Urinary bladder (tissue), 3 donors: ENCODE measurements at regions not wholly inside any gene's neighbourhood (a gene's known extent, or its start where the extent isn't known, plus 50 kb on each side); places are given as distances from the start of the nearest gene placed in this dataset.

Experiments
- DNase-seq: peaks from one replicate; pipeline ENCODE4 v3.0.0-alpha.2; 2015; ENCODE audit errors: extremely low spot score
- H3K27ac ChIP-seq: one replicate; pipeline ENCODE4 v1.5.1; 2013; ENCODE audit warnings: low read depth, mild to moderate bottlenecking, moderate library complexity
- H3K36me3 ChIP-seq: one replicate; pipeline ENCODE4 v1.6.1; 2013; ENCODE audit warnings: mild to moderate bottlenecking, moderate library complexity; ENCODE audit not compliant: insufficient read depth
- H3K4me1 ChIP-seq: one replicate; pipeline ENCODE4 v1.6.1; 2013; ENCODE audit warnings: mild to moderate bottlenecking, moderate library complexity; ENCODE audit not compliant: insufficient read depth
- H3K4me3 ChIP-seq: one replicate; pipeline ENCODE4 v1.5.1; 2013; ENCODE audit warnings: low read depth, low read length
- WGBS: extraction: QIAGEN DNeasy Blood & Tissue Kit; methylation state at CpG from one replicate; pipeline ENCODE4 v1.1.7; 2013; 5-methylcytosine and 5-hydroxymethylcytosine counted together
- donor health status: healthy with polysubstance abuse.
- donor health status: healthy.

GRCh38 chr5:147174671-147175265 lies 60.1 kb upstream of the STK32A start:
- 88% methylated on average over 2 of the region's 2 CpGs for WGBS
- no peaks in the 10 kb centered on the region for H3K36me3 ChIP-seq
- H3K4me1 ChIP-seq = no peaks in the 10 kb centered on the region
- DNase-seq = no peak
- H3K4me3 ChIP-seq = no peak overlapping the region
- H3K27ac ChIP-seq = no peak overlapping the region

- WGBS = 70% methylated on average over 2 of the region's 2 CpGs
Observed at GRCh38 chr5:147175516-147176097, 59.2 kb upstream of the STK32A start.

GRCh38 chr5:147176422-147176821 lies 58.4 kb upstream of the STK32A start:
- WGBS = 69% methylated on average over 4 of the region's 4 CpGs
- Histone ChIP-seq H3K27ac (no peak overlapping the region), H3K4me3 (no peak overlapping the region), H3K36me3 (no peaks in the 10 kb centered on the region), H3K4me1 (no peaks in the 10 kb centered on the region)
- no peak for DNase-seq

More at GRCh38 chr5:147175516-147176097, 59.2 kb upstream of the STK32A start:
- DNase-seq = no peak
- Histone ChIP-seq H3K4me1 (no peaks in the 10 kb centered on the region), H3K27ac (no peak overlapping the region), H3K4me3 (no peak overlapping the region), H3K36me3 (no peaks in the 10 kb centered on the region)

GRCh38 chr5:147177125-147177840 lies 57.5 kb upstream of the STK32A start:
- no peak for DNase-seq
- no peaks in the 10 kb centered on the region for H3K4me1 ChIP-seq
- no peaks in the 10 kb centered on the region for H3K36me3 ChIP-seq
- H3K4me3 ChIP-seq = no peak overlapping the region
- WGBS = 73% methylated on average over 6 of the region's 6 CpGs
- no peak overlapping the region for H3K27ac ChIP-seq

GRCh38 chr5:147179562-147180147 lies 55.2 kb upstream of the STK32A start:
- no peaks in the 10 kb centered on the region for H3K4me1 ChIP-seq
- no peaks in the 10 kb centered on the region for H3K36me3 ChIP-seq
- 53% methylated on average over 3 of the region's 3 CpGs for whole genome bisulfite sequencing
- no peak for DNase-seq
- H3K4me3 ChIP-seq = no peak overlapping the region
- no peak overlapping the region for H3K27ac ChIP-seq

GRCh38 chr5:147180751-147181150 lies 54.1 kb upstream of the STK32A start:
- WGBS = 63% methylated on average over 4 of the region's 4 CpGs
- H3K27ac ChIP-seq = no peak overlapping the region
- H3K4me3 ChIP-seq = no peak overlapping the region
- H3K36me3 ChIP-seq = no peaks in the 10 kb centered on the region
- H3K4me1 ChIP-seq = no peaks in the 10 kb centered on the region
- no peak for DNase-seq
